OCI-LY7 (cell line): ENCODE measurements at regions not wholly inside any gene's neighbourhood (a gene's known extent, or its start where the extent isn't known, plus 50 kb on each side); places are given as distances from the start of the nearest gene placed in this dataset.
"Not testable (repeated sequence)": the region's sequence is repeated elsewhere in the genome, so short reads cannot be mapped to it uniquely, and the experiment has no call there.

Experiments
- BruUV-seq: library from RNA; stranded (reverse); fragments of 400-500 nt; replicated peaks from 2 replicates; lab custom pipeline; 2021; lab: Mats Ljungman, UMichigan
- CTCF ChIA-PET: fragments of 300-600 bp; sonication (Branson Sonifier 250); formaldehyde crosslinking; loops from one replicate; lab custom pipeline; 2022; ENCODE audit warnings: antibody characterized with exemption; ENCODE audit not compliant: unreplicated experiment; lab: Charles Lee
- POLR2A ChIA-PET: fragments of 300-600 bp; sonication (Branson Sonifier 250); formaldehyde crosslinking; loops from one replicate; lab custom pipeline; 2022; ENCODE audit warnings: antibody characterized with exemption; lab: Charles Lee
- DNase-seq: peaks from one replicate; pipeline ENCODE4 v3.0.0-alpha.2; 2015; ENCODE audit warnings: low spot score
- H2AFZ ChIP-seq: fragments of 200-600 bp; sonication (generic), shearing (Covaris generic); 2 replicates; pipeline ENCODE4 v1.6.1; 2014; ENCODE audit warnings: mild to moderate bottlenecking, antibody characterized with exemption, low read length, moderate library complexity
- H3K27ac ChIP-seq: fragments of 200-600 bp; sonication (generic); 2 replicates; pipeline ENCODE4 v1.5.1; 2014; ENCODE audit warnings: mixed run types, low read depth, mild to moderate bottlenecking, moderate library complexity, low read length, inconsistent platforms; ENCODE audit not compliant: poor library complexity, severe bottlenecking
- H3K36me3 ChIP-seq: fragments of 200-600 bp; sonication (generic); 2 replicates; pipeline ENCODE4 v1.6.1; 2014; ENCODE audit warnings: mild to moderate bottlenecking, antibody characterized with exemption, low read length, moderate library complexity, mixed read lengths; ENCODE audit not compliant: insufficient read depth
- H3K4me1 ChIP-seq: fragments of 200-600 bp; sonication (generic); 2 replicates; pipeline ENCODE4 v1.5.1; 2014; ENCODE audit warnings: mild to moderate bottlenecking, low read length; ENCODE audit not compliant: insufficient read depth, poor library complexity, severe bottlenecking
- H3K4me2 ChIP-seq: fragments of 200-600 bp; sonication (generic); 2 replicates; pipeline ENCODE4 v1.6.1; 2014; ENCODE audit warnings: mild to moderate bottlenecking, low read length
- H3K4me3 ChIP-seq: fragments of 200-600 bp; sonication (generic); 2 replicates; pipeline ENCODE4 v1.5.1; 2014; ENCODE audit warnings: mild to moderate bottlenecking, low read depth, low read length; ENCODE audit not compliant: poor library complexity, severe bottlenecking
- H3K79me2 ChIP-seq: fragments of 200-600 bp; sonication (generic); 2 replicates; pipeline ENCODE4 v1.6.1; 2016; ENCODE audit warnings: low read depth, mild to moderate bottlenecking, low read length, moderate library complexity, mixed read lengths; ENCODE audit not compliant: insufficient read depth
- H3K9me2 ChIP-seq: fragments of 200-600 bp; sonication (generic); 2 replicates; pipeline ENCODE4 v1.6.1; 2016; ENCODE audit warnings: mild to moderate bottlenecking, low read length, mixed read lengths; ENCODE audit not compliant: insufficient read depth
- H3K9me3 ChIP-seq: fragments of 200-600 bp; sonication (generic); 2 replicates; pipeline ENCODE4 v1.6.1; 2014; ENCODE audit warnings: mild to moderate bottlenecking, mixed run types, low read length, mixed read lengths
- H4K20me1 ChIP-seq: fragments of 200-600 bp; sonication (generic); 2 replicates; pipeline ENCODE4 v1.6.1; 2014; ENCODE audit warnings: mild to moderate bottlenecking, antibody characterized with exemption, low read length, moderate library complexity, mixed read lengths; ENCODE audit not compliant: insufficient read depth
- EZH2phosphoT487 ChIP-seq: fragments of 200-600 bp; sonication (generic); IDR thresholded peaks from 2 replicates; pipeline ENCODE4 v1.6.1; 2018; ENCODE audit warnings: low read depth, borderline replicate concordance, mild to moderate bottlenecking, mixed run types, antibody characterized with exemption, low read length, moderate library complexity, mixed read lengths
- intact Hi-C: fragments of 100-400 bp; cut with micrococcal nuclease; formaldehyde crosslinking; loops from one replicate; pipeline ENCODE4 v1.10.0; 2022; ENCODE audit not compliant: unreplicated experiment
- TF ChIP-seq, protein P1 (sequence below): fragments of 200-600 bp; sonication (generic); conservative IDR thresholded peaks from 2 replicates; pipeline ENCODE4 v1.5.1; 2014; ENCODE audit warnings: mild to moderate bottlenecking, antibody characterized with exemption, low read length, moderate library complexity, mixed read lengths

DNA sequence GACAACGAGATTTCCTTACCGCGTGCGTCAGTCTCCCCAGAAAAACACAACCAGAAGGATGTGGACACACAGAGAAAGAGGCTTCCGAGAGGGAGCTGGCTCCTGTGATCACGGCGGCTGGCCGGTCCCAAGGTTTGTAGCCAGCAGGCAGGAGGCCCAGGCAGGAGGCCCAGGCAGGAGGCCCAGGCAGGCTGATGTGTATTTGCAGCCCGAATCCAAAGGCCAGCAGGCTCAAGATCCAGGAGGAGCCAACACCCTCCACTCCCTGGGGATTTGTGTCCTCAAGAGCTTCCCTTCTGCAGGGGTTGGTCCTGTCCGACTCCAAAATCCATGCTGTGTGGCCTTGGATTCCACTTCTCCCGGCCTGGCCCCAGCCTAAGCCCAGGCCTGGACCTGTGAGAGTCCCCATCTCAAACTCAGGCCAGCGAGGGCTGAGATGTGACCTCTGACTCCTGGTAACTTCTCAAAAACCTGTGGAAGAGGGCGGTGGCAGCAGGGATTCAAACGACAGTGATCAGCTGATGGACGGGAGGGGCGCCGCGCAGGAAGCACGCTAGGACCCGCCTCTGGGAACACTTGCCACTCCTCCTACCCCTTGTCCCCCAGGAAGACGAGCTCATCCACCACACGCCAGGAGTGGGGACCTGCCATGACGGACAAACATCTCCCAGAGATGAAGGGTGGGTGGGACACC, 75.0 kb upstream of the PPP1R26 start:
- POLR2A ChIA-PET: interaction anchor here (0.6 kb wide), 1 partner anchor 773 kb away, joined by 3 read pairs; no protein-coding TSS in a partner anchor
- CTCF ChIA-PET: no interaction called here
- BruUV-seq: no TSS peak

GRCh38 chr9:135405145-135405464, 74.5 kb upstream of the PPP1R26 start:
- H3K4me1 ChIP-seq, H3K4me2 ChIP-seq, H3K79me2 ChIP-seq, H3K27ac ChIP-seq, H3K36me3 ChIP-seq, BruUV-seq, H4K20me1 ChIP-seq, DNase-seq, POLR2A ChIA-PET, CTCF ChIA-PET, intact Hi-C loops, H2AFZ ChIP-seq, H3K9me3 ChIP-seq, H3K4me3 ChIP-seq, H3K9me2 ChIP-seq: not testable (repeated sequence)

More for the DNA sequence above, 75.0 kb upstream of the PPP1R26 start:
- intact Hi-C loops: no loop called here
- Histone ChIP-seq H3K36me3 (no peaks in the 10 kb centered on the region), H2AFZ (no peak overlapping the region), H3K4me2 (no peak overlapping the region), H3K9me3 (no peaks in the 10 kb centered on the region), H4K20me1 (no peaks in the 10 kb centered on the region), H3K4me1 (no peaks in the 10 kb centered on the region), H3K79me2 (no peaks in the 10 kb centered on the region), H3K9me2 (no peaks in the 10 kb centered on the region), H3K27ac (no peak overlapping the region), H3K4me3 (no peak overlapping the region)
- TF ChIP-seq, protein P1, sequence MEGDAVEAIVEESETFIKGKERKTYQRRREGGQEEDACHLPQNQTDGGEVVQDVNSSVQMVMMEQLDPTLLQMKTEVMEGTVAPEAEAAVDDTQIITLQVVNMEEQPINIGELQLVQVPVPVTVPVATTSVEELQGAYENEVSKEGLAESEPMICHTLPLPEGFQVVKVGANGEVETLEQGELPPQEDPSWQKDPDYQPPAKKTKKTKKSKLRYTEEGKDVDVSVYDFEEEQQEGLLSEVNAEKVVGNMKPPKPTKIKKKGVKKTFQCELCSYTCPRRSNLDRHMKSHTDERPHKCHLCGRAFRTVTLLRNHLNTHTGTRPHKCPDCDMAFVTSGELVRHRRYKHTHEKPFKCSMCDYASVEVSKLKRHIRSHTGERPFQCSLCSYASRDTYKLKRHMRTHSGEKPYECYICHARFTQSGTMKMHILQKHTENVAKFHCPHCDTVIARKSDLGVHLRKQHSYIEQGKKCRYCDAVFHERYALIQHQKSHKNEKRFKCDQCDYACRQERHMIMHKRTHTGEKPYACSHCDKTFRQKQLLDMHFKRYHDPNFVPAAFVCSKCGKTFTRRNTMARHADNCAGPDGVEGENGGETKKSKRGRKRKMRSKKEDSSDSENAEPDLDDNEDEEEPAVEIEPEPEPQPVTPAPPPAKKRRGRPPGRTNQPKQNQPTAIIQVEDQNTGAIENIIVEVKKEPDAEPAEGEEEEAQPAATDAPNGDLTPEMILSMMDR: no peak
- TF ChIP-seq EZH2phosphoT487: no peak
- DNase-seq: no peak

DNA sequence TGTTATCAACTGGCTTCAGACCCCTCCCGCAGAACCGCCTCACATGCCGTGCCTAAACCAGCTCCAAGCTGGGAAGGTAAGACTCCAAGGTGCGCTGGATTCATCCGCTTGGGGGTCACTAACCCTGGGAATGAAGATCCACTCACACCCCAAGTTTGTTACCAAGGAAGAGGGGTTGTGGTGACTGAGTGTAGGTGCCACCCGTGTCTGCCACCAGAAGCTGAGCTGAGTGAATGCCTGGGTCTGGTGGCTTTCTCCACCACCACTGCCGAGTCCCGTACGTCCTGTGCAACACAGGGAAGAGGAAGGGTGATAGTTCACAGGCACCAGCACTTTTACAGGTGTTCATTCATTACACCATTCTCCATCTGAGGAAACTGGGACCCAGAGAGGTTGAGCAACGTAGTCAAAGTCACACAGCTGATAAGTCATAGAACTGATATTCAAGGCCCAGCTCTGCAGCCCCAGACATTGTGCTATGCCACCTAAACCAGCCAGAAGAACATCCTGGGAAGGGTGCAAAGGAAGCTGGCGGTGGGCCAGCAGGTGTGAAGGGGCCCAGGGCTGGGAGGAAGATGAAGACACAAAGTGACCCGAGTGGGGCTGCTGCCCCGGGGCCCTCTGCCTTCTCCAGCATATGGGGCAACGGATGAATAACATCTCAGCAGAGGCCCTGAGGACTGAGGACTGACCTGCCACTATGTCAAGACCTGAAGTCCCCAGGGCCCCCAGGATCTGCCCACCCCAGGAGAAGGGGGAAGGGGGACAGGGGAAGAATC, 70.9 kb upstream of the PPP1R26 start:
- no peak overlapping the region for H3K27ac ChIP-seq
- no peaks in the 10 kb centered on the region for H3K9me3 ChIP-seq
- H4K20me1 ChIP-seq: no peaks in the 10 kb centered on the region
- H3K4me2 ChIP-seq: no peak overlapping the region
- H3K79me2 ChIP-seq: no peaks in the 10 kb centered on the region
- no peak for DNase-seq
- H3K36me3 ChIP-seq: no peaks in the 10 kb centered on the region
- no peaks in the 10 kb centered on the region for H3K4me1 ChIP-seq
- no TSS peak for BruUV-seq
- H3K4me3 ChIP-seq: no peak overlapping the region
- intact Hi-C loops: no loop called here
- no peak overlapping the region for H2AFZ ChIP-seq
- no peaks in the 10 kb centered on the region for H3K9me2 ChIP-seq
- TF ChIP-seq, protein P1: no peak
- TF ChIP-seq EZH2phosphoT487: no peak
- CTCF ChIA-PET: no interaction called here
- POLR2A ChIA-PET: no interaction called here
